ENCODE measurements at regions not wholly inside any gene's neighbourhood (a gene's known extent, or its start where the extent isn't known, plus 50 kb on each side); places are given as distances from the start of the nearest gene placed in this dataset.
A peak's percentile ranks its signal among the peaks of the same experiment; 100 is the strongest.

- H3K4me3 Mint-ChIP-seq = no peak overlapping the region
- peaks cover 5% of the 10 kb centered on the region for H3K9me3 Mint-ChIP-seq
- no peaks in the 10 kb centered on the region for H3K4me1 Mint-ChIP-seq
- H3K36me3 Mint-ChIP-seq (ENCODE audit: low read depth) = no peaks in the 10 kb centered on the region
- no peak overlapping the region for H3K27ac Mint-ChIP-seq
- peaks cover 19% of the 10 kb centered on the region for H3K27me3 Mint-ChIP-seq
- no peak for ATAC-seq (replicated peaks)
Measured at GRCh38 chr15:39465843-39466749, 114.8 kb upstream of the THBS1 start.

DNA sequence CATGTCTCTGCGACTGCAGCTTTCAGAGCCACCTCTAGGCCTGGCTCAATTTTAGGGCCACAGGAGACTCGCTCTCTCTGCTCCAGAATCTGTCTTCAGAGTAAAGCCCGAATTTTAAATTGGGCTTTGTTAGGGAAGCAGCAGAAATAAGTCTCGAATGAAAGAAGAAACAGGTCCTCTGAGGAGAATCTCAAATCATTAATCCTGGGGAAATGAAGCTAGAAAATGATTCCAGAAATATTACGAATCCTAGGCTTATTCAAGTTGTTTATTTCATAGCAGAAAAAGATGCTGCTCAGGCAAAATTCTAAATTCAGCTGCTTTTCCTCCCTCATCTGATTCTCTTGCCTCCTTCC, 114.2 kb upstream of the THBS1 start:
- no peak overlapping the region for H3K4me3 Mint-ChIP-seq
- H3K4me1 Mint-ChIP-seq = no peaks in the 10 kb centered on the region
- H3K36me3 Mint-ChIP-seq (ENCODE audit: low read depth) = no peaks in the 10 kb centered on the region
- no peak for ATAC-seq (replicated peaks)
- H3K27ac Mint-ChIP-seq = no peak overlapping the region
- H3K9me3 Mint-ChIP-seq = peaks cover 5% of the 10 kb centered on the region
- peaks cover 18% of the 10 kb centered on the region for H3K27me3 Mint-ChIP-seq

DNA sequence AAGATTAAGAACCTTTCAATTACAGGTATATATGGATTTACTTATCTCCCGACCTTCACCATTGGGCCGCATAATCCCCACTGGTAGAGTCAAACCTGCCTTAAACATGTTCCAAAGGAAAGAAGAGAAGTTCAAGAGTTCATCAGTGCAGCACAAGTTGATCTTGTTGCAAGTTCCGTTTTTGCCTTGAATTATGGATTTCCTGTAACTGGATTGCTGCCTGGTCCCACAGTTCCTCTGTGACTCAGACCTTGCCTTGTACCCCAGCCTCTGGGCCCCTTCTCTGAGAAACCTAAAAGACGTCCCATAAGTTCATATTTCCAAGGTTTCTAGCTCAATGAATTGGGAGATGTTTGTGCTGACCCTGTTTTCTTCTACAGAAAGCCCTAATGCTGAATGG, 112.5 kb upstream of the THBS1 start:
- no peaks in the 10 kb centered on the region for H3K36me3 Mint-ChIP-seq (ENCODE audit: low read depth)
- no peak overlapping the region for H3K4me3 Mint-ChIP-seq
- H3K4me1 Mint-ChIP-seq = no peaks in the 10 kb centered on the region
- H3K9me3 Mint-ChIP-seq = peaks cover 5% of the 10 kb centered on the region
- no peak overlapping the region for H3K27ac Mint-ChIP-seq
- H3K27me3 Mint-ChIP-seq = peaks cover 12% of the 10 kb centered on the region
- ATAC-seq (replicated peaks) = no peak

DNA sequence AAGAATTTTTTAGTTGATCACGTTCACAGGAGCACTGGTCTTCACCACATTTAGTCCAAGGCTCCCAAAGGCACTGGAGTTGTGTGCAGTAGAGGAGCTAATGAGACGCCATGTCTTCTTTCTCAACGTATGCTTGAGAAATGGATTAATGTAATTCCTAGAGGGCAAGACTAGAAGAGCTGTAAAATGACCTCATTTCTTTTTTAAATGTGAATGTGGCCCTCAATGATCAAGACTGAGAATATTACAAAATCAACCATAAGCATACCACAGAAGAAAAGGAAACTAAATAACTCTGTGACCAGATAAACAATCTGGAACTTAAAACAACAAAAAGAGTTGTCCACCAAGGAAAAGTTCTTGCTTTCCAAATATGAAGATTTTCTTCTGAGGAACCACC, 112.1 kb upstream of the THBS1 start:
- no peak for ATAC-seq (replicated peaks)
- Mint-ChIP-seq H3K4me3 (no peak overlapping the region), H3K9me3 (peaks cover 5% of the 10 kb centered on the region), H3K4me1 (no peaks in the 10 kb centered on the region), H3K27me3 (peaks cover 12% of the 10 kb centered on the region), H3K36me3 (ENCODE audit: low read depth) (no peaks in the 10 kb centered on the region), H3K27ac (no peak overlapping the region)

- Mint-ChIP-seq H3K27ac (no peak overlapping the region), H3K4me3 (no peak overlapping the region), H3K36me3 (ENCODE audit: low read depth) (no peaks in the 10 kb centered on the region), H3K27me3 (peaks cover 16% of the 10 kb centered on the region), H3K4me1 (no peaks in the 10 kb centered on the region), H3K9me3 (peaks cover 5% of the 10 kb centered on the region)
- ATAC-seq (replicated peaks) = no peak
Measured at GRCh38 chr15:39471785-39472574, 108.9 kb upstream of the THBS1 start.

DNA sequence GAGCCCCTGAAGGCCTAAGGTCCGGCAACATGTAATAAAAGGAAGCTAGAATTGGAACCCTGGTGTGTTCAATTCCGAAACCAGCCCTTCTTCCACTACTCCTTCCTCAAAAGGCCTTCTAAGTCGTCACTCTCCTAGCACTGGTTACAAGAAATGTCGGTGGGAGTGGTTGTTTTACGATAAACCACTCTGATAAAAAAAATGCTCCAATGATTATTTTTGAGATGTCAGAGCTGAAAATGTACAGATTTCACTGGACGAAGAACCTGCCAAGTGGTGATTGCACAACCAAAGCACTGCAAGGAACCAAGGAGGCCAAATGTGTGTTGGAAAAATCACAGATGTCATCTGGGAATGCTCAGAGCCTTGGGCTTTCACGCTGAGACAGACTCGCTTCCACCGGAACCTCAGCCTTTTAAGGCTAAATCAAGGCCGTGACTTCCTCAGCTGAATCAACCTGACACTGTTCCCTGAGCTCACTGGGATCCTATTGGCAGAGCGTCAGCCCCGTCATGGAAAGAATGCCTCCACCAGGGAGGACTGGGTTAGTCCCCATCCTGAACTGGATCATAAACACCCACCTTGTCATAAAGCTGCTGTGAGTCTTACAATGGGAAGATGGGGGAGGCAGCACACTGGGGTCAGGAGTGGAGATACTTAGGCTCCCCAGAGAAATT, 108.1 kb upstream of the THBS1 start:
- peaks cover 16% of the 10 kb centered on the region for H3K27me3 Mint-ChIP-seq

GRCh38 chr15:39473298-39473947, 107.5 kb upstream of the THBS1 start:
- ATAC-seq (replicated peaks) = no peak
- Mint-ChIP-seq H3K27ac (no peak overlapping the region), H3K27me3 (peaks cover 17% of the 10 kb centered on the region), H3K4me1 (no peaks in the 10 kb centered on the region), H3K4me3 (no peak overlapping the region), H3K9me3 (peaks cover 5% of the 10 kb centered on the region), H3K36me3 (ENCODE audit: low read depth) (no peaks in the 10 kb centered on the region)

More for the DNA sequence above, 108.1 kb upstream of the THBS1 start:
- Mint-ChIP-seq H3K4me1 (no peaks in the 10 kb centered on the region), H3K27ac (no peak overlapping the region), H3K4me3 (no peak overlapping the region), H3K9me3 (peaks cover 5% of the 10 kb centered on the region), H3K36me3 (ENCODE audit: low read depth) (no peaks in the 10 kb centered on the region)
- no peak for ATAC-seq (replicated peaks)

GRCh38 chr15:39474657-39475056, 106.2 kb upstream of the THBS1 start:
- H3K27me3 Mint-ChIP-seq = peaks cover 19% of the 10 kb centered on the region
- ATAC-seq (replicated peaks) = no peak
- H3K27ac Mint-ChIP-seq = no peak overlapping the region

DNA sequence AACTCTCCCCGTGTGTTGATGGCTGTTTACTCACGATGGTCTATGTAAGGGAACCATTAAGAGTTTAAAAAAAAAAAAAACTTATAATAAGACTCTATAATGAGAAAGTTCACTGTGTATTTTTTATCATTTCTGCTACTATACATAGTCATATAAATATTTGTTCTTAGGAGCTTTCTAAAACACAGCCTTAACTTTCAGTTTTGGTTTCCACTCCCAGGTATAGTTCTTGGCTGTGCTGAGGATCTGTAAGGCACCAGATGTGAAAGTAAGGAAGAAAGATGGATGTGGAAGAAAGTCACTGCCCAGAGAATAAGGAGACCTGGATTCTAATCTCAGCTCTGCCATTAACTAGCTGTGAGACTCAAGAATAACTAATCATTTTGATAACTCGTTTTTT, 101.9 kb upstream of the THBS1 start:
- Mint-ChIP-seq H3K27ac (no peak overlapping the region), H3K4me3 (no peak overlapping the region), H3K36me3 (ENCODE audit: low read depth) (no peaks in the 10 kb centered on the region), H3K4me1 (no peaks in the 10 kb centered on the region), H3K27me3 (peaks cover 12% of the 10 kb centered on the region), H3K9me3 (no peaks in the 10 kb centered on the region)
- no peak for ATAC-seq (replicated peaks)

More at GRCh38 chr15:39474657-39475056, 106.2 kb upstream of the THBS1 start:
- Mint-ChIP-seq H3K4me1 (no peaks in the 10 kb centered on the region), H3K36me3 (ENCODE audit: low read depth) (no peaks in the 10 kb centered on the region), H3K4me3 (no peak overlapping the region), H3K9me3 (peaks cover 5% of the 10 kb centered on the region)

DNA sequence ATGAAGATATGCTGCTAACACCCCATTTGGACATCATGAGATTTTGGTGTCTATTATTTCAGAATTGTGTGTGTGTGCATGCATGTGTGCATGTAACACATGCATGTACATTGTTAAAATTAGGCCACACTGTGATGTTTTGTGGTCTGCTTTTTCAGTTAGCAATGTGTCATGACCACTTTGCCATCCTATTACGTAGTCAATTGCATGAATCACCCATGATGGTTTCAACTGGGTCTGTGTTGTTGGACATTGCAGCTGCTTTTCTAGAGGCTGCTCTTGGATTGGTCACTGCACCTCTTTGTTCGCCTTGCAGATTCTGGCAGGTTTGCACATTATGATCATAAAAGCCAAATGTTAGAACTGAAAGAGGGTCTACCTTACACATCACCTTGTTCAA, 101.0 kb upstream of the THBS1 start:
- Mint-ChIP-seq H3K4me1 (no peaks in the 10 kb centered on the region), H3K4me3 (no peak overlapping the region), H3K27me3 (peaks cover 12% of the 10 kb centered on the region), H3K27ac (no peak overlapping the region), H3K9me3 (no peaks in the 10 kb centered on the region), H3K36me3 (ENCODE audit: low read depth) (no peaks in the 10 kb centered on the region)
- peak; percentile 56 for ATAC-seq (replicated peaks)

DNA sequence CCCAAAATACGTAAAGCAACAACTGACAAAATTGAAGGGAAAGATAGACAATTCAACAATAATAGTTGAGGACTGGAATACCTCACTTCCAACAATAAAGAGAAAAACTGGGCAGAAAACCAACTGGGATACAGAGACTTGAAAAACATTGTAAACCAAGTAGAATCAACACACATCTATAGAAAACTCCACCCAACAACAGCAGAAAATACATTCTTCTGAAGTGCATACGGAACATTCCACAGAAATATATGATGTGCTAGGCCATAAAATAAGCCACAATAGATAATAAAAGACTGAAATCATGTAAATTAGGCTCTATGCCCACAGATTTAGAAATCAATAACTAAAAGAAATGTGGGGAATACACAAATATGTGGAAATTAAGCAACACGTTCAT, 98.4 kb upstream of the THBS1 start:
- H3K4me3 Mint-ChIP-seq = no peak overlapping the region
- no peaks in the 10 kb centered on the region for H3K4me1 Mint-ChIP-seq
- H3K27ac Mint-ChIP-seq = no peak overlapping the region
- peaks cover 8% of the 10 kb centered on the region for H3K27me3 Mint-ChIP-seq
- no peak for ATAC-seq (replicated peaks)
- H3K36me3 Mint-ChIP-seq (ENCODE audit: low read depth) = no peaks in the 10 kb centered on the region
- no peaks in the 10 kb centered on the region for H3K9me3 Mint-ChIP-seq

DNA sequence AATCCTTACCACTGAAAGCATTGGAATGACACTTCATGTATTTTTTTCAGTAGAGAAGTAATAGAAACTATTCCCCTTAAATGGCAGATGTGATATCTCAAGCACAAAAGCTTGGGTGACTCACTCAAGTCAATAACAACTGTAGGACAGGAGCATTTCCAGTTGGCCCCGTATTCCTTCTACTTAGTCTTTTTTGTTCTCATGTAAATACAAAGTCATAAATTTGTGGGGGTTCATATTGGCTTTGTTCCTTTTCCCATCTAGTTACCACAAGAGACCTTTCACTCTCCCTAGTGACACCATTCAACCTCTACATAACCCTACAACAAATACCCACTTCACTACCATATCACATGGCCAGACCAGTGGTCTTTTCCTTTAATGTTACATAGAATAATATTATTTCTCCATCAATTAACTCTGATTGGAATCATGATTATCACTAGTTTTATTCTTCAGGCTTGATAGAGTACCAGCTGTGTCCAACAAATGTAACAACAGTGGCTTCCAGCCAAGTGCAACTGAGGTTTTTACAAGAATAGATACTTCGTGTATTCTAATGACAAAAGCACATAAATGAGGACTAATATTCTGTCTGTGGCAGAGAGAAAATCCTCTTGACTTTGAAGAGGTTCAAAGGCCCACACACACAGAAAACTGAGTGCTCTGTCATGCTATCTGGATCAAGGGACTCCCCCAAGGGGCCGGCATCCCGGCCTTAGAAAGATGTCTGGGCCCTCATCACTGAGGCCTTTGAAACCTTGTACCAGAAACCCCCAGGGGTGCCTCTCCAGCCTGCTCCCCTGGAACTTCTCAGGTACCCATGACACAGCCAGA, 94.0 kb upstream of the THBS1 start:
- Mint-ChIP-seq H3K36me3 (ENCODE audit: low read depth) (no peaks in the 10 kb centered on the region), H3K4me1 (no peaks in the 10 kb centered on the region), H3K27me3 (peaks cover 5% of the 10 kb centered on the region), H3K9me3 (no peaks in the 10 kb centered on the region), H3K27ac (no peak overlapping the region), H3K4me3 (no peak overlapping the region)
- ATAC-seq (replicated peaks) = no peak

- H3K27me3 Mint-ChIP-seq = peaks cover 7% of the 10 kb centered on the region
- no peak for ATAC-seq (replicated peaks)
- H3K9me3 Mint-ChIP-seq = no peaks in the 10 kb centered on the region
- H3K4me3 Mint-ChIP-seq = no peak overlapping the region
- no peaks in the 10 kb centered on the region for H3K36me3 Mint-ChIP-seq (ENCODE audit: low read depth)
- H3K4me1 Mint-ChIP-seq = no peaks in the 10 kb centered on the region
- no peak overlapping the region for H3K27ac Mint-ChIP-seq
Measured at GRCh38 chr15:39487458-39487735, 93.5 kb upstream of the THBS1 start.

GRCh38 chr15:39488516-39488915, 92.4 kb upstream of the THBS1 start:
- H3K27ac Mint-ChIP-seq = no peak overlapping the region
- H3K4me3 Mint-ChIP-seq = no peak overlapping the region
- H3K36me3 Mint-ChIP-seq (ENCODE audit: low read depth) = no peaks in the 10 kb centered on the region
- ATAC-seq (replicated peaks) = no peak
- H3K4me1 Mint-ChIP-seq = no peaks in the 10 kb centered on the region
- no peaks in the 10 kb centered on the region for H3K9me3 Mint-ChIP-seq
- H3K27me3 Mint-ChIP-seq = peaks cover 10% of the 10 kb centered on the region
